SK-N-SH (cell line): ENCODE measurements at regions not wholly inside any gene's neighbourhood (a gene's known extent, or its start where the extent isn't known, plus 50 kb on each side); places are given as distances from the start of the nearest gene placed in this dataset.

Source experiments
- CTCF ChIA-PET: fragments of 300-600, 350-600 bp; formaldehyde crosslinking; extraction: SDS; loops from one replicate; lab custom pipeline; 2021; lab: Yijun Ruan, JAX
- POLR2A ChIA-PET: fragments of 350-600 bp; sonication (Branson Sonifier 250); formaldehyde crosslinking; extraction: SDS; loops from one replicate; lab custom pipeline; 2020; ENCODE audit warnings: antibody characterized with exemption, inconsistent platforms; lab: Yijun Ruan, JAX
- DNase-seq: peaks from one replicate; pipeline ENCODE4 v3.0.0; 2012
- H2AFZ ChIP-seq: fragments of 200-600 bp; sonication (generic); 2 replicates; pipeline ENCODE4 v1.8.1; 2016; ENCODE audit warnings: antibody characterized with exemption, mild to moderate bottlenecking, low read depth
- H3F3A ChIP-seq: fragments of 200-600 bp; sonication (generic); replicated peaks from 2 replicates; pipeline ENCODE3; 2016; ENCODE audit warnings: antibody characterized with exemption, mild to moderate bottlenecking; ENCODE audit not compliant: insufficient read depth
- H3K27ac ChIP-seq, 2 experiments: fragments of 200-500 bp in 1 of 2; fragments of 200-600 bp in 1 of 2; sonication (Bioruptor generic) in 1 of 2; sonication (generic), shearing (Covaris generic) in 1 of 2; 2 replicates each; pipeline versions ENCODE4 v1.5.1 to v1.6.1; 2014 to 2016; ENCODE audit warnings: low read depth in 2 of 2, inconsistent platforms in 1 of 2, low read length in 1 of 2, mild to moderate bottlenecking in 1 of 2, mixed read lengths in 1 of 2
- H3K27me3 ChIP-seq: fragments of 200-600 bp; sonication (generic), shearing (Covaris generic); 2 replicates; pipeline ENCODE4 v1.6.1; 2016; ENCODE audit warnings: mixed run types; ENCODE audit not compliant: insufficient read depth
- H3K36me3 ChIP-seq, 2 experiments: fragments of 200-500 bp in 1 of 2; fragments of 200-600 bp in 1 of 2; sonication (Bioruptor generic) in 1 of 2; sonication (generic) in 1 of 2; replicated peaks in 1 of 2; 2 replicates each; pipeline versions ENCODE3 to v1.5.1; 2014 to 2016; ENCODE audit warnings: low read length in 1 of 2, mild to moderate bottlenecking in 1 of 2; ENCODE audit not compliant: insufficient read depth in 2 of 2, control insufficient read depth in 1 of 2
- H3K4me1 ChIP-seq, 2 experiments: fragments of 200-500 bp in 1 of 2; fragments of 200-600 bp in 1 of 2; sonication (Bioruptor generic) in 1 of 2; sonication (generic), shearing (Covaris generic) in 1 of 2; 2 replicates each; pipeline versions ENCODE4 v1.5.1 to v1.6.1; 2014 to 2016; ENCODE audit warnings: low read depth in 1 of 2, low read length in 1 of 2, mixed run types in 1 of 2; ENCODE audit not compliant: insufficient read depth in 2 of 2, control insufficient read depth in 1 of 2
- H3K4me2 ChIP-seq: fragments of 200-600 bp; sonication (generic), shearing (Covaris generic); 2 replicates; pipeline ENCODE4 v1.6.1; 2017; ENCODE audit warnings: mixed run types
- H3K4me3 ChIP-seq, 2 experiments: fragments of 200-500 bp in 1 of 2; fragments of 200-600 bp in 1 of 2; sonication (Bioruptor generic) in 1 of 2; sonication (generic), shearing (Covaris generic) in 1 of 2; 2 replicates each; pipeline versions ENCODE4 v1.5.1 to v1.8.1; 2014 to 2016; ENCODE audit warnings: low read depth in 2 of 2, inconsistent platforms in 1 of 2, low read length in 1 of 2, mild to moderate bottlenecking in 1 of 2, mixed read lengths in 1 of 2, moderate library complexity in 1 of 2
- H3K79me2 ChIP-seq: fragments of 200-600 bp; sonication (generic); 2 replicates; pipeline ENCODE4 v1.8.1; 2017; ENCODE audit warnings: mild to moderate bottlenecking; ENCODE audit not compliant: insufficient read depth
- H3K9ac ChIP-seq: fragments of 200-600 bp; sonication (generic); 2 replicates; pipeline ENCODE4 v1.6.1; 2017; ENCODE audit warnings: mixed run types
- H3K9me2 ChIP-seq: fragments of 200-600 bp; sonication (generic); 2 replicates; pipeline ENCODE4 v1.6.1; 2017; ENCODE audit warnings: mixed run types
- H3K9me3 ChIP-seq: fragments of 200-600 bp; sonication (generic); 2 replicates; pipeline ENCODE4 v1.6.1; 2017; ENCODE audit warnings: mixed run types, mild to moderate bottlenecking, moderate library complexity
- H4K20me1 ChIP-seq: fragments of 200-600 bp; sonication (generic); 2 replicates; pipeline ENCODE4 v1.6.1; 2017; ENCODE audit warnings: mild to moderate bottlenecking, mixed run types; ENCODE audit not compliant: insufficient read depth
- CHD2 ChIP-seq: fragments of 150-350 bp; IDR thresholded peaks from 2 replicates; pipeline ENCODE4 v1.6.1; 2018; ENCODE audit warnings: low read length; ENCODE audit not compliant: partially characterized antibody
- ELF1 ChIP-seq: IDR thresholded peaks from 2 replicates; pipeline ENCODE4 v1.4.0; 2012
- EZH2phosphoT487 ChIP-seq: fragments of 200-600 bp; sonication (generic); IDR thresholded peaks from 2 replicates; pipeline ENCODE4 v1.6.1; 2017; ENCODE audit warnings: low read depth, mixed run types, mild to moderate bottlenecking, antibody characterized with exemption, moderate library complexity, borderline replicate concordance
- FOSL2 ChIP-seq: IDR thresholded peaks from 2 replicates; pipeline ENCODE4 v1.4.0; 2012; ENCODE audit warnings: low read depth, mild to moderate bottlenecking, moderate library complexity, borderline replicate concordance
- FOXJ3 ChIP-seq: sonication (generic); formaldehyde crosslinking; IDR thresholded peaks from 2 replicates; pipeline ENCODE4 v1.5.1; 2020; ENCODE audit warnings: mild to moderate bottlenecking, missing genetic modification reagents
- GABPA ChIP-seq: IDR thresholded peaks from 2 replicates; pipeline ENCODE4 v1.4.0; 2012; ENCODE audit warnings: low read depth, mild to moderate bottlenecking
- GATA2 ChIP-seq: sonication (generic); formaldehyde crosslinking; IDR thresholded peaks from 2 replicates; pipeline ENCODE4 v1.5.0; 2020; ENCODE audit warnings: mild to moderate bottlenecking, missing genetic modification reagents
- IRF3 ChIP-seq: fragments of 150-350 bp; IDR thresholded peaks from 2 replicates; pipeline ENCODE4 v1.6.1; 2016; ENCODE audit warnings: mild to moderate bottlenecking, low read depth, low read length
- JUND ChIP-seq: IDR thresholded peaks from 2 replicates; pipeline ENCODE4 v1.4.0; 2012
- NRF1 ChIP-seq: IDR thresholded peaks from 2 replicates; pipeline ENCODE4 v1.6.1; 2012; ENCODE audit warnings: low read depth, mild to moderate bottlenecking, low read length
- PBX3 ChIP-seq: IDR thresholded peaks from 2 replicates; pipeline ENCODE4; 2012
- POLR2AphosphoS5 ChIP-seq: IDR thresholded peaks from 2 replicates; pipeline ENCODE4 v1.6.1; 2012; ENCODE audit warnings: low read depth, low read length
- RCOR1 ChIP-seq: fragments of 150-350 bp; IDR thresholded peaks from 2 replicates; pipeline ENCODE4 v1.6.1; 2017; ENCODE audit warnings: antibody characterized with exemption, low read length
- REST ChIP-seq: IDR thresholded peaks from 2 replicates; pipeline ENCODE4 v1.6.1; 2012; ENCODE audit warnings: mild to moderate bottlenecking, low read depth, low read length, moderate library complexity
- SIN3A ChIP-seq: IDR thresholded peaks from 2 replicates; pipeline ENCODE4 v1.6.1; 2012; ENCODE audit warnings: low read depth, mild to moderate bottlenecking, low read length, moderate library complexity, borderline replicate concordance
- SMC3 ChIP-seq: IDR thresholded peaks from 2 replicates; pipeline ENCODE4 v1.6.1; 2012; ENCODE audit warnings: low read depth, low read length, improper control_type of control experiment
- TCF12 ChIP-seq: IDR thresholded peaks from 2 replicates; pipeline ENCODE4 v1.4.0; 2012
- TEAD4 ChIP-seq: IDR thresholded peaks from 2 replicates; pipeline ENCODE4 v1.4.0; 2012; ENCODE audit warnings: mild to moderate bottlenecking, borderline replicate concordance; ENCODE audit not compliant: insufficient read depth
- WGBS: methylation state at CpG from one replicate; pipeline ENCODE4 v1.1.6; 2017; ENCODE audit warnings: low lambda C conversion rate; 5-methylcytosine and 5-hydroxymethylcytosine counted together
- TF ChIP-seq, protein P1 (sequence below): fragments of 150-350 bp; IDR thresholded peaks from 2 replicates; pipeline ENCODE4 v1.6.1; 2017; ENCODE audit warnings: antibody characterized with exemption, low read length, low read depth, borderline replicate concordance
- TF ChIP-seq, protein P2 (sequence below): fragments of 200-600 bp; sonication (generic); IDR thresholded peaks from 2 replicates; pipeline ENCODE4 v1.6.1; 2017; ENCODE audit warnings: antibody characterized with exemption, mild to moderate bottlenecking, moderate library complexity

GRCh38 chr6:144758602-144759001, 473.5 kb downstream of the UTRN start:
- H3K9ac ChIP-seq: no peak overlapping the region
- no peak overlapping the region for H3K4me3 ChIP-seq
- TF ChIP-seq SIN3A: no peak
- TF ChIP-seq POLR2AphosphoS5: no peak
- TF ChIP-seq JUND: no peak
- TF ChIP-seq, protein P1, sequence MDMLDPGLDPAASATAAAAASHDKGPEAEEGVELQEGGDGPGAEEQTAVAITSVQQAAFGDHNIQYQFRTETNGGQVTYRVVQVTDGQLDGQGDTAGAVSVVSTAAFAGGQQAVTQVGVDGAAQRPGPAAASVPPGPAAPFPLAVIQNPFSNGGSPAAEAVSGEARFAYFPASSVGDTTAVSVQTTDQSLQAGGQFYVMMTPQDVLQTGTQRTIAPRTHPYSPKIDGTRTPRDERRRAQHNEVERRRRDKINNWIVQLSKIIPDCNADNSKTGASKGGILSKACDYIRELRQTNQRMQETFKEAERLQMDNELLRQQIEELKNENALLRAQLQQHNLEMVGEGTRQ: no peak
- TF ChIP-seq GABPA: no peak
- no peak for TF ChIP-seq SMC3
- TF ChIP-seq, all 33 proteins: peak for 0

DNA sequence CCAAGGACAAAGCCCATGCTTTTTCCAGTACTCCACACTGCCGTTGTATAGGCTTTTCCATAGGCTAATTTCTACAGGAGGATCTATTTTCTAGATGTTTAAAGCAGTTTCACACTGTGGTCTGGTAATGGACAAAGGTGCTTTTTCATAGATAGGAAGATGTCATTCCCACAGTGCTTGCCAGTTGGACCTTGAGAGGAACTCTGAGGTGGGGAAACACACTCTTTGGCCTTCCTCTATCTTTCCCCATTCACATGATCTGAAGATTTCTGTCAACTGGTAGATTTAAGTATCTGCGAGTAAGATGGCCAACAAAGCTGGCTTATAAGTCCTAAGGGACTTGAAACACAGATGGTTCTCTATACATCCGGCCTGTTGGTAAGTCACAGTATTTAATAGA, 477.3 kb downstream of the UTRN start:
- H2AFZ ChIP-seq: no peak overlapping the region
- no peak overlapping the region for H3K27ac ChIP-seq
- no peak overlapping the region for H3K9ac ChIP-seq
- WGBS: 66% methylated on average over 3 of the region's 3 CpGs
- H3K4me3 ChIP-seq: no peak overlapping the region
- POLR2A ChIA-PET: no interaction called here
- no peaks in the 10 kb centered on the region for H3K27me3 ChIP-seq
- H3K4me2 ChIP-seq: no peak overlapping the region
- no peaks in the 10 kb centered on the region for H4K20me1 ChIP-seq
- H3F3A ChIP-seq: no peaks in the 10 kb centered on the region
- CTCF ChIA-PET: interaction anchor here (1.7 kb wide), 1 partner anchor 9 kb away, joined by 4 read pairs; no protein-coding TSS in a partner anchor
- H3K4me1 ChIP-seq: no peaks in the 10 kb centered on the region; a peak in 1 of 4 replicates
- no peaks in the 10 kb centered on the region for H3K79me2 ChIP-seq
- no peak for DNase-seq
- H3K9me2 ChIP-seq: no peaks in the 10 kb centered on the region
- no peaks in the 10 kb centered on the region for H3K9me3 ChIP-seq
- H3K36me3 ChIP-seq: peaks cover 0 to 4% of the 10 kb centered on the region in 2 experiments
- no peak for TF ChIP-seq TEAD4
- TF ChIP-seq NRF1: no peak
- TF ChIP-seq FOXJ3 (CRISPR knock-in tag): no peak
- no peak for TF ChIP-seq IRF3
- TF ChIP-seq RCOR1: no peak
- TF ChIP-seq REST: no peak
- TF ChIP-seq PBX3: no peak
- no peak for TF ChIP-seq CHD2
- TF ChIP-seq ELF1: no peak
- TF ChIP-seq EZH2phosphoT487: no peak
- TF ChIP-seq TCF12: no peak
- TF ChIP-seq, protein P2, sequence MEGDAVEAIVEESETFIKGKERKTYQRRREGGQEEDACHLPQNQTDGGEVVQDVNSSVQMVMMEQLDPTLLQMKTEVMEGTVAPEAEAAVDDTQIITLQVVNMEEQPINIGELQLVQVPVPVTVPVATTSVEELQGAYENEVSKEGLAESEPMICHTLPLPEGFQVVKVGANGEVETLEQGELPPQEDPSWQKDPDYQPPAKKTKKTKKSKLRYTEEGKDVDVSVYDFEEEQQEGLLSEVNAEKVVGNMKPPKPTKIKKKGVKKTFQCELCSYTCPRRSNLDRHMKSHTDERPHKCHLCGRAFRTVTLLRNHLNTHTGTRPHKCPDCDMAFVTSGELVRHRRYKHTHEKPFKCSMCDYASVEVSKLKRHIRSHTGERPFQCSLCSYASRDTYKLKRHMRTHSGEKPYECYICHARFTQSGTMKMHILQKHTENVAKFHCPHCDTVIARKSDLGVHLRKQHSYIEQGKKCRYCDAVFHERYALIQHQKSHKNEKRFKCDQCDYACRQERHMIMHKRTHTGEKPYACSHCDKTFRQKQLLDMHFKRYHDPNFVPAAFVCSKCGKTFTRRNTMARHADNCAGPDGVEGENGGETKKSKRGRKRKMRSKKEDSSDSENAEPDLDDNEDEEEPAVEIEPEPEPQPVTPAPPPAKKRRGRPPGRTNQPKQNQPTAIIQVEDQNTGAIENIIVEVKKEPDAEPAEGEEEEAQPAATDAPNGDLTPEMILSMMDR: no peak
- no peak for TF ChIP-seq FOSL2
- no peak for TF ChIP-seq GATA2 (CRISPR knock-in tag)
- TF ChIP-seq JUND: no peak

More at GRCh38 chr6:144758602-144759001, 473.5 kb downstream of the UTRN start:
- no peaks in the 10 kb centered on the region for H3K9me2 ChIP-seq
- no peaks in the 10 kb centered on the region for H3K27me3 ChIP-seq
- no peak for DNase-seq
- H3K4me1 ChIP-seq: no peaks in the 10 kb centered on the region; a peak in 1 of 4 replicates
- no peaks in the 10 kb centered on the region for H3K79me2 ChIP-seq
- ChIA-PET POLR2A (no interaction called here), CTCF (interaction anchor here (1.0 kb wide), 1 partner anchor 10 kb away, joined by 3 read pairs; no protein-coding TSS in a partner anchor)
- H4K20me1 ChIP-seq: no peaks in the 10 kb centered on the region
- H3K36me3 ChIP-seq: peaks cover 2 to 5% of the 10 kb centered on the region in 2 experiments
- H3K4me2 ChIP-seq: no peak overlapping the region
- H3K9me3 ChIP-seq: no peaks in the 10 kb centered on the region
- 30% methylated on average over 3 of the region's 3 CpGs for WGBS
- no peaks in the 10 kb centered on the region for H3F3A ChIP-seq
- no peak overlapping the region for H2AFZ ChIP-seq
- H3K27ac ChIP-seq: no peak overlapping the region
